ENCODE measurements at regions not wholly inside any gene's neighbourhood (a gene's known extent, or its start where the extent isn't known, plus 50 kb on each side); places are given as distances from the start of the nearest gene placed in this dataset.
A peak's percentile ranks its signal among the peaks of the same experiment; 100 is the strongest.

- DNase-seq (ENCODE audit: insufficient read length) (no peak), FAIRE-seq (no peak)
- TF ChIP-seq POLR2AphosphoS5 (IDR thresholded peaks at IDR 0.05; ENCODE audit: low read depth, low read length) (no peak), POLR2A (IDR thresholded peaks at IDR 0.05; ENCODE audit: low read depth, low read length) (no peak), TAF1 (IDR thresholded peaks at IDR 0.05; ENCODE audit: borderline replicate concordance, low read depth, low read length) (no peak)
Observed at GRCh38 chr11:13160346-13160745, 117.2 kb upstream of the BMAL1 start.

- TF ChIP-seq POLR2A (IDR thresholded peaks at IDR 0.05; ENCODE audit: low read depth, low read length) (no peak), POLR2AphosphoS5 (IDR thresholded peaks at IDR 0.05; ENCODE audit: low read depth, low read length) (no peak), TAF1 (IDR thresholded peaks at IDR 0.05; ENCODE audit: borderline replicate concordance, low read depth, low read length) (no peak)
- FAIRE-seq, result peak; percentile 70
- DNase-seq (ENCODE audit: insufficient read length), result no peak
Observed at GRCh38 chr11:13160806-13161205, 116.8 kb upstream of the BMAL1 start.

GRCh38 chr11:13163158-13163557 is 114.4 kb upstream of the BMAL1 start:
- TF ChIP-seq POLR2AphosphoS5 (IDR thresholded peaks at IDR 0.05; ENCODE audit: low read depth, low read length), result no peak
- no peak for TF ChIP-seq TAF1 (IDR thresholded peaks at IDR 0.05; ENCODE audit: borderline replicate concordance, low read depth, low read length)
- TF ChIP-seq POLR2A (IDR thresholded peaks at IDR 0.05; ENCODE audit: low read depth, low read length), result no peak
- DNase-seq (ENCODE audit: insufficient read length), result no peak
- FAIRE-seq, result no peak

GRCh38 chr11:13166036-13166435 is 111.6 kb upstream of the BMAL1 start:
- DNase-seq (ENCODE audit: insufficient read length) (no peak), FAIRE-seq (no peak)
- no peak for TF ChIP-seq TAF1 (IDR thresholded peaks at IDR 0.05; ENCODE audit: borderline replicate concordance, low read depth, low read length)
- TF ChIP-seq POLR2AphosphoS5 (IDR thresholded peaks at IDR 0.05; ENCODE audit: low read depth, low read length), result no peak
- TF ChIP-seq POLR2A (IDR thresholded peaks at IDR 0.05; ENCODE audit: low read depth, low read length), result no peak

GRCh38 chr11:13168271-13168670 is 109.3 kb upstream of the BMAL1 start:
- no peak for DNase-seq (ENCODE audit: insufficient read length)
- TF ChIP-seq TAF1 (IDR thresholded peaks at IDR 0.05; ENCODE audit: borderline replicate concordance, low read depth, low read length) (no peak), POLR2AphosphoS5 (IDR thresholded peaks at IDR 0.05; ENCODE audit: low read depth, low read length) (no peak), POLR2A (IDR thresholded peaks at IDR 0.05; ENCODE audit: low read depth, low read length) (no peak)
- FAIRE-seq, result no peak

- TF ChIP-seq POLR2A (IDR thresholded peaks at IDR 0.05; ENCODE audit: low read depth, low read length), result no peak
- no peak for TF ChIP-seq TAF1 (IDR thresholded peaks at IDR 0.05; ENCODE audit: borderline replicate concordance, low read depth, low read length)
- TF ChIP-seq POLR2AphosphoS5 (IDR thresholded peaks at IDR 0.05; ENCODE audit: low read depth, low read length), result no peak
- FAIRE-seq, result no peak
- DNase-seq (ENCODE audit: insufficient read length), result no peak
Observed at GRCh38 chr11:13169709-13170108, 107.9 kb upstream of the BMAL1 start.

GRCh38 chr11:13174090-13174489 is 103.5 kb upstream of the BMAL1 start:
- FAIRE-seq (no peak), DNase-seq (ENCODE audit: insufficient read length) (no peak)
- TF ChIP-seq POLR2A (IDR thresholded peaks at IDR 0.05; ENCODE audit: low read depth, low read length), result no peak
- no peak for TF ChIP-seq TAF1 (IDR thresholded peaks at IDR 0.05; ENCODE audit: borderline replicate concordance, low read depth, low read length)
- no peak for TF ChIP-seq POLR2AphosphoS5 (IDR thresholded peaks at IDR 0.05; ENCODE audit: low read depth, low read length)

GRCh38 chr11:13183094-13183825 is 94.3 kb upstream of the BMAL1 start:
- TF ChIP-seq POLR2A (IDR thresholded peaks at IDR 0.05; ENCODE audit: low read depth, low read length) (no peak), TAF1 (IDR thresholded peaks at IDR 0.05; ENCODE audit: borderline replicate concordance, low read depth, low read length) (no peak), POLR2AphosphoS5 (IDR thresholded peaks at IDR 0.05; ENCODE audit: low read depth, low read length) (no peak)
- FAIRE-seq (peak; percentile 78), DNase-seq (ENCODE audit: insufficient read length) (no peak)

GRCh38 chr11:13183826-13184196 is 93.8 kb upstream of the BMAL1 start:
- DNase-seq (ENCODE audit: insufficient read length), result no peak
- TF ChIP-seq TAF1 (IDR thresholded peaks at IDR 0.05; ENCODE audit: borderline replicate concordance, low read depth, low read length) (no peak), POLR2AphosphoS5 (IDR thresholded peaks at IDR 0.05; ENCODE audit: low read depth, low read length) (no peak), POLR2A (IDR thresholded peaks at IDR 0.05; ENCODE audit: low read depth, low read length) (no peak)
- no peak for FAIRE-seq

GRCh38 chr11:13184295-13184794 is 93.2 kb upstream of the BMAL1 start:
- TF ChIP-seq TAF1 (IDR thresholded peaks at IDR 0.05; ENCODE audit: borderline replicate concordance, low read depth, low read length), result no peak
- TF ChIP-seq POLR2AphosphoS5 (IDR thresholded peaks at IDR 0.05; ENCODE audit: low read depth, low read length), result no peak
- TF ChIP-seq POLR2A (IDR thresholded peaks at IDR 0.05; ENCODE audit: low read depth, low read length), result no peak
- peak; percentile 70 for FAIRE-seq
- no peak for DNase-seq (ENCODE audit: insufficient read length)

- TF ChIP-seq POLR2A (IDR thresholded peaks at IDR 0.05; ENCODE audit: low read depth, low read length) (no peak), TAF1 (IDR thresholded peaks at IDR 0.05; ENCODE audit: borderline replicate concordance, low read depth, low read length) (no peak), POLR2AphosphoS5 (IDR thresholded peaks at IDR 0.05; ENCODE audit: low read depth, low read length) (no peak)
- no peak for DNase-seq (ENCODE audit: insufficient read length)
- no peak for FAIRE-seq
Observed at GRCh38 chr11:13188179-13188578, 89.4 kb upstream of the BMAL1 start.

All from GM12892 (cell line).